T-helper 17 cell (primary cell): ENCODE measurements at regions not wholly inside any gene's neighbourhood (a gene's known extent, or its start where the extent isn't known, plus 50 kb on each side); places are given as distances from the start of the nearest gene placed in this dataset.

Experiments
- ATAC-seq: fragments of 150-1000 bp; cut with Tn5 transposase; 2 replicates; pipeline ENCODE4 v1.10.0; 2021; ENCODE audit warnings: mild to moderate bottlenecking, moderate library complexity
- DNase-seq, 3 donors: peaks; one replicate each; pipeline versions ENCODE4 v3.0.0 to v3.0.0-alpha.2; 2020 to 2021
- H3K9me3 ChIP-seq: one replicate; pipeline ENCODE4 v1.7.0; 2013; ENCODE audit warnings: low read length, mild to moderate bottlenecking; ENCODE audit not compliant: control insufficient read depth, poor library complexity, severe bottlenecking
- H3K27ac Mint-ChIP-seq: one replicate; pipeline ENCODE4 v1.8.0; 2022; ENCODE audit warnings: mild to moderate bottlenecking, moderate library complexity, mixed read lengths
- H3K27me3 Mint-ChIP-seq: one replicate; pipeline ENCODE4 v1.8.0; 2022; ENCODE audit warnings: mixed read lengths
- H3K36me3 Mint-ChIP-seq: one replicate; pipeline ENCODE4 v1.8.0; 2022; ENCODE audit warnings: low read depth, mixed read lengths
- H3K4me1 Mint-ChIP-seq: one replicate; pipeline ENCODE4 v1.8.0; 2022; ENCODE audit warnings: mild to moderate bottlenecking, mixed read lengths
- H3K4me3 Mint-ChIP-seq: one replicate; pipeline ENCODE4 v1.8.0; 2022; ENCODE audit warnings: mild to moderate bottlenecking, moderate library complexity, mixed read lengths

- H3K9me3 ChIP-seq: no peaks in the 10 kb centered on the region
- no peak overlapping the region for H3K27ac Mint-ChIP-seq
- H3K27me3 Mint-ChIP-seq: peaks cover 5% of the 10 kb centered on the region
- ATAC-seq (no peak), DNase-seq (no peak)
- no peak overlapping the region for H3K4me3 Mint-ChIP-seq
- no peaks in the 10 kb centered on the region for H3K4me1 Mint-ChIP-seq
- H3K36me3 Mint-ChIP-seq: no peaks in the 10 kb centered on the region
These were observed 299.1 kb upstream of the DUSP10 start for GRCh38 chr1:222040955-222041354.

DNA sequence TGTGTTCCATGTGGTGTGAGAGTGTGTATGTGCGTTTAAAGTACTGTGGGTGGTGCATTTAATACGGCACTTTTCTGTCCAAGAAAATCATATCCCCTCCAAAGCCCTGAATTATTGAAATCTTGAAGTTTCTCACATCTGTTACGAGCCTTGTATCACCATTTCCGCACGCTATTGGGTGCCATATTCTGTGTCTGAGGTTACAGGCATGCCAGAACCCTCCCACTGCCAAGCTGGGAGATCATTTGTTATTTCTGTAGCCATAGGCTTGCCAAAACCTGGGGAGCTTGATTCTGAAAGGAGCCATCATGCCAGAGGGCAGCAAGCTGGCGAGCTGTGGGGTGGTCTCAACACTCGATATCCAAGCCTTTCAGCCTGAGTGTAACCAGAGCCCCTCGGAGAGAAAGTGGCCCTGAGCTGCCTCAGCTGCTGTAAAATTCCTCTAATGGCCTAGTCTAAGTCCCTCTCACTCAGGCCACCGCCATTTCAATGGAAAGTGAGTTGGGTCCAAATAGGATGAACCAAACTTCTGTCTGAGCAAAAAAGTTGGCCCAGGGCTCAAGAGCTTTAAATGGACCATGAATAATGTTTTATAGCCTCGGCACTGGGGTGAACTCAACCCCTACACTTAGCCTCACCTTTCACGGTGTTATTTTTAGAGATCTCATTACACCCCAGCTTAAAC lies 298.4 kb upstream of the DUSP10 start:
- H3K27me3 Mint-ChIP-seq: peaks cover 4% of the 10 kb centered on the region
- H3K36me3 Mint-ChIP-seq: no peaks in the 10 kb centered on the region
- H3K9me3 ChIP-seq: no peaks in the 10 kb centered on the region
- H3K27ac Mint-ChIP-seq: no peak overlapping the region
- H3K4me3 Mint-ChIP-seq: no peak overlapping the region
- DNase-seq: no peak
- H3K4me1 Mint-ChIP-seq: no peaks in the 10 kb centered on the region
- no peak for ATAC-seq

DNA sequence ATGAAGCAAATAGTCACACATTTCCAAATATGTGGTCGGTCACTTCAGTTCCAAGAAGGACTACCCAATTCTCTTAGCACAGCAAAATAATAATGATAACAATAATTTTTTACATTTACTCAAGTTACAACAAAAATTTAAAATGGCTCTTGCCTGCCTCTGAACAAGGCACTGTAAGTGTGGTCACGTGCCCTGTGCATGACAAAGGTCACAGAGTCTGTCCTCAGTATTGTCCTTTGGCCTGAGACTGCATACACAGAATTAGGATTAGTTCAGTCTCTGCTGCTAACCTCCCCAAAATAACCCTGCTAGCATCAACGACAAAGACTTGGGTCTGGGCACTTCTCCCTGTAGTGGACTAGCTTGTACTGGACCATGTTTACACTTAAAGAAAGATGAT lies 297.1 kb upstream of the DUSP10 start:
- Mint-ChIP-seq H3K4me3 (no peak overlapping the region), H3K27me3 (peaks cover 10% of the 10 kb centered on the region), H3K4me1 (no peaks in the 10 kb centered on the region), H3K27ac (no peak overlapping the region), H3K36me3 (no peaks in the 10 kb centered on the region)
- no peaks in the 10 kb centered on the region for H3K9me3 ChIP-seq
- no peak for ATAC-seq
- no peak for DNase-seq

GRCh38 chr1:222037720-222038119 lies 295.8 kb upstream of the DUSP10 start:
- ATAC-seq: no peak
- H3K4me3 Mint-ChIP-seq: no peak overlapping the region
- no peak overlapping the region for H3K27ac Mint-ChIP-seq
- peaks cover 10% of the 10 kb centered on the region for H3K27me3 Mint-ChIP-seq
- DNase-seq: no peak
- no peaks in the 10 kb centered on the region for H3K4me1 Mint-ChIP-seq
- H3K9me3 ChIP-seq: no peaks in the 10 kb centered on the region
- H3K36me3 Mint-ChIP-seq: no peaks in the 10 kb centered on the region

DNA sequence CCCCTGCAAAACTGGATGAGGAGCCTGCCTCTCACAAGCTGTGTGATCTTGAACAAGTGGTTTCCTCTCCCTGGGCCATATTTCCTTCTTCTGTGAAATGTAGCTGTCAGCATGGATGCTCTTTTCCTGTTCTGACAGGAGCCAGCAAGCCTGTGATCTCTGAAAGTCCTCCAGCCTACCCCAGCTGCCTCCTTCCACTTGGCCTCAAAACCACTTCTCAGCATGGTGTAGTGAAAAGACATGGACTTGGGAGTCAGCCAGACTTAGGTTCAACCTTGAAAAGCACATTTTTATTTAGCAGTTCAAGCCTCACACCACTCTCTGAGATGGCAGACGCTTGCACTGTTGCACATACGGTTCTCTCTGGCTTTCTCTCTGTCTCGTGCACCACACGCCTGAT lies 292.9 kb upstream of the DUSP10 start:
- no peak for ATAC-seq
- H3K9me3 ChIP-seq: no peaks in the 10 kb centered on the region
- no peak overlapping the region for H3K27ac Mint-ChIP-seq
- peaks cover 17% of the 10 kb centered on the region for H3K27me3 Mint-ChIP-seq
- H3K4me3 Mint-ChIP-seq: no peak overlapping the region
- no peak for DNase-seq
- no peaks in the 10 kb centered on the region for H3K36me3 Mint-ChIP-seq
- H3K4me1 Mint-ChIP-seq: no peaks in the 10 kb centered on the region

DNA sequence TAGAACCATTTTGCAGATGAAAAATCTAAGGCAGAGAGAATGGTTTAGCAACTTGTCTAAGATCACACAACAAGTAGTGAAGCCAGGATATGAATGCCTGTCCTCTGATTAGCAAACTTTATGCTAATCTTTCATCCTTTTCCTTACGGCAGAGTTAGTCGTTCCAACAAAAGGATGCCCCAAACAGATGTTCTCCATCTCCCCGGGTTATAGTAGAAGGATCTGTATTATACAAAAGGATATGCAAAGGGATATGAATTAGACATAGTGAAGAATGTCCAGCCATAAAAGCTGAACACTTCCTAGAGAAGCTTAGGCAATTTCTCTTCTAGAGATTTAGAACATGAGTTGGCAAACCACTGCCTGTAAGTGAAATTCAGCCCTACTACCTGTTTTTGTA lies 291.6 kb upstream of the DUSP10 start:
- Mint-ChIP-seq H3K4me1 (no peaks in the 10 kb centered on the region), H3K36me3 (no peaks in the 10 kb centered on the region), H3K27ac (no peak overlapping the region), H3K4me3 (no peak overlapping the region), H3K27me3 (peaks cover 17% of the 10 kb centered on the region)
- ATAC-seq (no peak), DNase-seq (no peak)
- no peaks in the 10 kb centered on the region for H3K9me3 ChIP-seq

GRCh38 chr1:222031318-222031717 lies 289.4 kb upstream of the DUSP10 start:
- no peak for DNase-seq
- Mint-ChIP-seq H3K27me3 (peaks cover 20% of the 10 kb centered on the region), H3K4me3 (no peak overlapping the region), H3K4me1 (no peaks in the 10 kb centered on the region), H3K27ac (no peak overlapping the region), H3K36me3 (no peaks in the 10 kb centered on the region)
- no peaks in the 10 kb centered on the region for H3K9me3 ChIP-seq
- ATAC-seq: no peak

- ATAC-seq: no peak
These were observed 286.8 kb upstream of the DUSP10 start for GRCh38 chr1:222028676-222029075.

GRCh38 chr1:222028116-222028515 lies 286.2 kb upstream of the DUSP10 start:
- Mint-ChIP-seq H3K4me1 (no peaks in the 10 kb centered on the region), H3K4me3 (no peak overlapping the region), H3K27ac (no peak overlapping the region), H3K27me3 (peaks cover 20% of the 10 kb centered on the region), H3K36me3 (no peaks in the 10 kb centered on the region)
- ATAC-seq (no peak), DNase-seq (no peak)
- H3K9me3 ChIP-seq: no peaks in the 10 kb centered on the region

More at GRCh38 chr1:222028676-222029075, 286.8 kb upstream of the DUSP10 start:
- H3K4me1 Mint-ChIP-seq: no peaks in the 10 kb centered on the region
- H3K4me3 Mint-ChIP-seq: no peak overlapping the region
- H3K27me3 Mint-ChIP-seq: peaks cover 20% of the 10 kb centered on the region
- no peaks in the 10 kb centered on the region for H3K36me3 Mint-ChIP-seq
- H3K9me3 ChIP-seq: no peaks in the 10 kb centered on the region
- DNase-seq: no peak
- no peak overlapping the region for H3K27ac Mint-ChIP-seq

- DNase-seq: no peak
- Mint-ChIP-seq H3K4me3 (no peak overlapping the region), H3K36me3 (no peaks in the 10 kb centered on the region), H3K4me1 (no peaks in the 10 kb centered on the region), H3K27ac (no peak overlapping the region), H3K27me3 (peaks cover 19% of the 10 kb centered on the region)
- H3K9me3 ChIP-seq: no peaks in the 10 kb centered on the region
- ATAC-seq: no peak
These were observed 284.4 kb upstream of the DUSP10 start for GRCh38 chr1:222026280-222026679.

- Mint-ChIP-seq H3K4me3 (no peak overlapping the region), H3K27ac (no peak overlapping the region)
These were observed 281.1 kb upstream of the DUSP10 start for GRCh38 chr1:222023025-222023424.

GRCh38 chr1:222021129-222021528 lies 279.2 kb upstream of the DUSP10 start:
- no peak overlapping the region for H3K27ac Mint-ChIP-seq
- no peaks in the 10 kb centered on the region for H3K9me3 ChIP-seq
- H3K27me3 Mint-ChIP-seq: peaks cover 29% of the 10 kb centered on the region
- no peak for ATAC-seq
- H3K4me3 Mint-ChIP-seq: no peak overlapping the region
- no peaks in the 10 kb centered on the region for H3K36me3 Mint-ChIP-seq
- DNase-seq: no peak
- peaks cover 2% of the 10 kb centered on the region for H3K4me1 Mint-ChIP-seq

More at GRCh38 chr1:222023025-222023424, 281.1 kb upstream of the DUSP10 start:
- peaks cover 2% of the 10 kb centered on the region for H3K4me1 Mint-ChIP-seq
- DNase-seq: no peak
- no peaks in the 10 kb centered on the region for H3K36me3 Mint-ChIP-seq
- no peak for ATAC-seq
- peaks cover 33% of the 10 kb centered on the region for H3K27me3 Mint-ChIP-seq
- H3K9me3 ChIP-seq: no peaks in the 10 kb centered on the region

DNA sequence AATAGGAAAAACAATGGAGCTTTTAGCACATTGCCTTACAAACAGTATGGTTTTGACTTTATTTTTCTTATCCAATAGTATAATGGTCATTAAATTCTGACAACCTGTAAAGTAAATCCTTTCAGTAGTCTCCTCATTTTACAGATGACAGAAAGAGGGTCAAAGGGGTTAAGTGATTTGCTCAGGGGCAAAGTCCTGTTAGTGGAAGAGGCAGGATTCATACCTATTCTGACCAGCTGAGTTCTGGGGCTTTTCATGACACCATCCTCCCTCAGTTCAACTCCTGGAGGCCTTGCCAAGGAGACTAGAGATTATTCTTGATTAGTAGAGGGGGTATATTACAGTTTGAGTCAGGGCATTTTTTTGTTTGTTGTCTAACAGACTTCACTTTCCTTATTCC lies 278.7 kb upstream of the DUSP10 start:
- peaks cover 25% of the 10 kb centered on the region for H3K27me3 Mint-ChIP-seq
- ATAC-seq: no peak

GRCh38 chr1:222019029-222019428 lies 277.1 kb upstream of the DUSP10 start:
- Mint-ChIP-seq H3K4me3 (no peak overlapping the region), H3K36me3 (no peaks in the 10 kb centered on the region), H3K27me3 (peaks cover 27% of the 10 kb centered on the region), H3K4me1 (peaks cover 2% of the 10 kb centered on the region), H3K27ac (no peak overlapping the region)
- DNase-seq: no peak
- H3K9me3 ChIP-seq: no peaks in the 10 kb centered on the region
- ATAC-seq: no peak

More for the DNA sequence above, 278.7 kb upstream of the DUSP10 start:
- H3K4me3 Mint-ChIP-seq: no peak overlapping the region
- peaks cover 2% of the 10 kb centered on the region for H3K4me1 Mint-ChIP-seq
- H3K36me3 Mint-ChIP-seq: no peaks in the 10 kb centered on the region
- no peak overlapping the region for H3K27ac Mint-ChIP-seq
- DNase-seq: no peak
- no peaks in the 10 kb centered on the region for H3K9me3 ChIP-seq
